Gastrocnemius medialis (tissue), 4 donors: ENCODE measurements at regions not wholly inside any gene's neighbourhood (a gene's known extent, or its start where the extent isn't known, plus 50 kb on each side); places are given as distances from the start of the nearest gene placed in this dataset.

Experiments used
- ATAC-seq, 2 donors: fragments of 150-250 bp; one replicate each; pipeline ENCODE4 v1.9.1; 2016
- DNase-seq, 2 donors: peaks; one replicate each; pipeline ENCODE4 v3.0.0-alpha.2; 2019
- H3K27ac ChIP-seq, 4 donors: fragments of 200-600 bp; sonication (generic); 1 replicate in 1 of 4; 2 replicates in 3 of 4; pipeline ENCODE4 v1.5.1; 2016 to 2018; ENCODE audit warnings: mild to moderate bottlenecking in 2 of 4, moderate library complexity in 1 of 4
- H3K27me3 ChIP-seq, 3 donors: fragments of 200-600 bp; sonication (generic) in 2 of 3; 1 replicate in 1 of 3; 2 replicates in 2 of 3; pipeline versions ENCODE4 v1.5.1 to v1.6.0; 2016 to 2019; ENCODE audit warnings: mild to moderate bottlenecking in 1 of 3, moderate library complexity in 1 of 3
- H3K36me3 ChIP-seq, 2 donors: fragments of 200-600 bp; sonication (generic) in 1 of 2; one replicate each; pipeline ENCODE4 v1.5.1; 2017 to 2018
- H3K4me1 ChIP-seq, 2 donors: fragments of 200-600 bp; sonication (generic) in 1 of 2; one replicate each; pipeline ENCODE4 v1.5.1; 2016 to 2017; ENCODE audit warnings: mild to moderate bottlenecking in 2 of 2
- H3K4me3 ChIP-seq, 4 donors: fragments of 200-600 bp; sonication (generic) in 3 of 4; 1 replicate in 1 of 4; 2 replicates in 3 of 4; pipeline ENCODE4 v1.5.1; 2016 to 2019; ENCODE audit warnings: mild to moderate bottlenecking in 2 of 4
- H3K9me3 ChIP-seq, 3 donors: fragments of 200-600 bp; sonication (generic) in 2 of 3; 1 replicate in 1 of 3; 2 replicates in 2 of 3; pipeline ENCODE4 v1.5.1; 2016 to 2019
- POLR2A ChIP-seq, 2 donors: fragments of 450-650 bp; IDR thresholded peaks; one replicate each; pipeline ENCODE4 v1.6.1; 2017; ENCODE audit warnings: antibody characterized with exemption in 2 of 2, mild to moderate bottlenecking in 2 of 2, moderate library complexity in 2 of 2
- in situ Hi-C, 4 donors: fragments of 200-750 bp; cut with MboI; loops; one replicate each; pipeline versions ENCODE4 v1.15.0 to v1.8.0; 2017; ENCODE audit warnings: low sequenced_read_pairs in 4 of 4
- intact Hi-C: fragments of 100-400 bp; cut with DNase I; formaldehyde crosslinking; loops from one replicate; pipeline ENCODE4 v1.15.1; 2023; ENCODE audit warnings: low total_unique reads
- TF ChIP-seq, protein P1 (sequence below), 5 experiments: fragments of 450-650 bp in 3 of 5; fragments of 200-600 bp in 2 of 5; sonication (generic) in 2 of 5; IDR thresholded peaks in 4 of 5; conservative IDR thresholded peaks in 1 of 5; 1 replicate in 4 of 5; 2 replicates in 1 of 5; pipeline ENCODE4 v1.5.1; 2016 to 2019; ENCODE audit warnings: antibody characterized with exemption in 5 of 5, mild to moderate bottlenecking in 3 of 5, moderate library complexity in 3 of 5

DNA sequence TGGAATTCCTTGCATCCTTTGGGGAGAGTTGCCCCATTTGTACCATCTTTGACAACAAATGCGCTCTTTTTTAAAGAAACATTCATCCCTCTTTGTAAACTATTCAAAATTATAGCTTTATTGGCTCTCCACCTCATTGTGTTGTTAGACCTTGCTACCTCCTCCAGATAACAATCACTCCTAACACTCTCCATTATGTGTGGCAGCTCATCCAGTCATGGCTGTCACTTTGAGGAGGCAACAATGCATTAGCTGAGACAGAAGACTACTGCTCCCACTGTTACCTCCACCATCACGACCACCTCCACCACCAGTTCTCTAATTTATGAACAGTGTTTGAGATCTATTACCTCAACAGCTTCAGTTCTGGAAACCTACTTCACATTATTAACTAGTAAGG lies 339.1 kb downstream of the FRK start:
- H3K4me1 ChIP-seq: no peaks in the 10 kb centered on the region
- no peaks in the 10 kb centered on the region for H3K36me3 ChIP-seq
- no peak for ATAC-seq
- DNase-seq: no peak
- no peaks in the 10 kb centered on the region for H3K9me3 ChIP-seq
- no peak overlapping the region for H3K27ac ChIP-seq
- in situ Hi-C loops (no loop called here), intact Hi-C loops (no loop called here)
- TF ChIP-seq, protein P1, sequence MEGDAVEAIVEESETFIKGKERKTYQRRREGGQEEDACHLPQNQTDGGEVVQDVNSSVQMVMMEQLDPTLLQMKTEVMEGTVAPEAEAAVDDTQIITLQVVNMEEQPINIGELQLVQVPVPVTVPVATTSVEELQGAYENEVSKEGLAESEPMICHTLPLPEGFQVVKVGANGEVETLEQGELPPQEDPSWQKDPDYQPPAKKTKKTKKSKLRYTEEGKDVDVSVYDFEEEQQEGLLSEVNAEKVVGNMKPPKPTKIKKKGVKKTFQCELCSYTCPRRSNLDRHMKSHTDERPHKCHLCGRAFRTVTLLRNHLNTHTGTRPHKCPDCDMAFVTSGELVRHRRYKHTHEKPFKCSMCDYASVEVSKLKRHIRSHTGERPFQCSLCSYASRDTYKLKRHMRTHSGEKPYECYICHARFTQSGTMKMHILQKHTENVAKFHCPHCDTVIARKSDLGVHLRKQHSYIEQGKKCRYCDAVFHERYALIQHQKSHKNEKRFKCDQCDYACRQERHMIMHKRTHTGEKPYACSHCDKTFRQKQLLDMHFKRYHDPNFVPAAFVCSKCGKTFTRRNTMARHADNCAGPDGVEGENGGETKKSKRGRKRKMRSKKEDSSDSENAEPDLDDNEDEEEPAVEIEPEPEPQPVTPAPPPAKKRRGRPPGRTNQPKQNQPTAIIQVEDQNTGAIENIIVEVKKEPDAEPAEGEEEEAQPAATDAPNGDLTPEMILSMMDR (IDR thresholded peaks at IDR 0.05 in 4 of 5, conservative IDR thresholded peaks at IDR 0.05 in 1 of 5): no peak
- TF ChIP-seq POLR2A (IDR thresholded peaks at IDR 0.05): no peak
- H3K4me3 ChIP-seq: no peak overlapping the region
- no peaks in the 10 kb centered on the region for H3K27me3 ChIP-seq

DNA sequence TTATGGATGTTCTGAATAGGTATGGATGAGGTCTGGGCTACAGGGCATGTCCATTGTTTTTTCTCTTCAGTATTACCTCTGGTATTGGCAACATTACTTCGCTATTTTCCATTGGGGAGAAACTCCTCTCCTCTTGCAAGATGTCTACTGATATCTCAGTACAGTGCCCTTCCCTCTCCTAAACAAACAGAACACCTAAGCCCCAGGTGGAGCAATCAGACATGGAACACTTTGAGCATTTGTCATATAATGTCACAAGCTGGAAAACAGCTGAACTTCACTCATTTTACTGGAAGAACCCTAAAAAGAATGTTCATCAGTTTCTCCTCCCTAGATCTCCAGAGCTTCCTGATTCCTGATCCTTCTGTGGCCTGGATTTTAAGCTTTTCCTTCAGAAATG lies 339.8 kb downstream of the FRK start:
- Histone ChIP-seq H3K4me3 (no peak overlapping the region), H3K27ac (no peak overlapping the region), H3K4me1 (no peaks in the 10 kb centered on the region), H3K9me3 (no peaks in the 10 kb centered on the region), H3K36me3 (no peaks in the 10 kb centered on the region), H3K27me3 (no peaks in the 10 kb centered on the region)
- TF ChIP-seq, protein P1 (IDR thresholded peaks at IDR 0.05 in 4 of 5, conservative IDR thresholded peaks at IDR 0.05 in 1 of 5): no peak
- TF ChIP-seq POLR2A (IDR thresholded peaks at IDR 0.05): no peak
- ATAC-seq: no peak
- intact Hi-C loops: no loop called here
- in situ Hi-C loops: no loop called here
- no peak for DNase-seq

DNA sequence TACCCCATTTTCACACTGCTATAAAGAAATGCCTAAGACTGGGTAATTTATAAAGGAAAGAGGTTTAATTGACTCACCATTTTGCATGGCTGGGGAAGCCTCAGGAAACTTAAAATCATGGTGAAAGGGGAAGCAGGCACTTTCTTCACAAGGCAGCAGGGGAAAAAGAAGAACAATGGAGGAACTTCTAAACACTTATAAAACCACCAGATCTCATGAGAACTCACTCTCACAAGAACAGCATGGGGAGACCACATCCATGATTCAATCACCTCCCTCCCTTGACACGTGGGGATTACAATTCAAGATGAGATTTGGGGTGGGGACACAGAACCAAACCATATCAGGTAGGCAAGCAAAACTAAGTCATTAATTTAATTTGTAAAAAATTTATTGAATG lies 343.2 kb downstream of the FRK start:
- no peaks in the 10 kb centered on the region for H3K27me3 ChIP-seq
- H3K36me3 ChIP-seq: no peaks in the 10 kb centered on the region
- no peak overlapping the region for H3K4me3 ChIP-seq
- in situ Hi-C loops: no loop called here
- H3K4me1 ChIP-seq: no peaks in the 10 kb centered on the region
- DNase-seq (no peak), ATAC-seq (no peak)
- intact Hi-C loops: no loop called here
- TF ChIP-seq, protein P1 (IDR thresholded peaks at IDR 0.05 in 4 of 5, conservative IDR thresholded peaks at IDR 0.05 in 1 of 5): no peak
- TF ChIP-seq POLR2A (IDR thresholded peaks at IDR 0.05): no peak
- no peaks in the 10 kb centered on the region for H3K9me3 ChIP-seq
- no peak overlapping the region for H3K27ac ChIP-seq

DNA sequence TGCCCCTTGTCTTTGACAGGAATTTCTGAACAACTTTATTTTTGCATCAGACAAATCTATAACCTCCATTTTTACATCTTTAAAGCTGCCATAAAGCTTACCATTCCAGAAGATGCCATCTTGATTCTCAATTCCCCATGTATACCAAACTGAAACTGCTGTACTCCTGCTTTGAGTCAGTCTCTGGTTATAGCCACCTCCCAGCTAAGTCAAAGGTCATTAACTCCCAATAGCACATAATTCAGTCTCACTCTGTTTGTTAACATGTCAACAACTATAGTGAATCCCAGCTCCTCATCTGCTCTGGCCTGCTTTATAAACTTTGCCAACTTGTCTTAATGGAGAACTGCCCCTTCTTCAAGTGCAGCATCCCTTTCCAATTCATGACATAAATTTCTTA lies 343.6 kb downstream of the FRK start:
- DNase-seq (no peak), ATAC-seq (no peak)
- H3K27ac ChIP-seq: no peak overlapping the region
- H3K4me3 ChIP-seq: no peak overlapping the region
- H3K4me1 ChIP-seq: no peaks in the 10 kb centered on the region
- H3K36me3 ChIP-seq: no peaks in the 10 kb centered on the region
- in situ Hi-C loops: no loop called here
- no peaks in the 10 kb centered on the region for H3K9me3 ChIP-seq
- intact Hi-C loops: no loop called here
- TF ChIP-seq POLR2A (IDR thresholded peaks at IDR 0.05): no peak
- TF ChIP-seq, protein P1 (IDR thresholded peaks at IDR 0.05 in 4 of 5, conservative IDR thresholded peaks at IDR 0.05 in 1 of 5): no peak
- H3K27me3 ChIP-seq: no peaks in the 10 kb centered on the region

DNA sequence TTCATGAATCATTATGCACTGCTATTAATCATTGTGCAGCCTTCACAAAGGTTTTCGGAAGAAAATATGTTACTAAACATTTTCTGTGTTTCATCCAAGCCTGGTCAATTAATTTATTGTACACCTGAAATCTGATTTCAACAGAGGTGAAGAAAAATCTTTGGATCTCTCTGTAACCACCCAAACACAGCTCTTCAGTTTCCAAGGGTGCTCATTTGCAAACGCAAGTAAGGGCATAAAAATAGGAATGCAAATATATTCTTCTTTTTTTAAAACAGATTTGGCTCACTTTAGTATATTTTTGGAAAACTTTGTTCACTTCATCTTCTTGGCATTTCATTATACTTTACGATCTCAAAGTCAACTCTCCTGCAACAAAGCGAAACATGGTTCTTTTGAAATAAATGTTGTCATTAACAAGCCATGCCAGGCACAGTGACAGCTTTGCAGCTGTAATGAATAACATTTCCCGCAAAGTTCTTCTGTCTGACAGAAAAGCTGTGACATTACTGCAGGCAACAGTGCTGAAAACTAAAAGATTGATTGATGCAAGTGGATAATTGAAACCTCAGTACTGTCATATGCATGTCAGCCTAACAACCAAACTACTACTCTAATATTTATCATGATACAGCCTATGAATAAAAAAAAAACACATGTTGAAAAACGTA lies 348.3 kb downstream of the FRK start:
- H3K27me3 ChIP-seq: no peaks in the 10 kb centered on the region
- no peaks in the 10 kb centered on the region for H3K9me3 ChIP-seq
- H3K27ac ChIP-seq: no peak overlapping the region
- in situ Hi-C loops (no loop called here), intact Hi-C loops (no loop called here)
- TF ChIP-seq POLR2A (IDR thresholded peaks at IDR 0.05): no peak
- TF ChIP-seq, protein P1 (IDR thresholded peaks at IDR 0.05 in 4 of 5, conservative IDR thresholded peaks at IDR 0.05 in 1 of 5): no peak
- H3K4me1 ChIP-seq: no peaks in the 10 kb centered on the region
- DNase-seq (no peak), ATAC-seq (no peak)
- no peaks in the 10 kb centered on the region for H3K36me3 ChIP-seq
- no peak overlapping the region for H3K4me3 ChIP-seq
